H1 (cell line): ENCODE measurements at regions not wholly inside any gene's neighbourhood (a gene's known extent, or its start where the extent isn't known, plus 50 kb on each side); places are given as distances from the start of the nearest gene placed in this dataset.

ENCODE experiments used
- CHD2 ChIP-seq: IDR thresholded peaks from 2 replicates; pipeline ENCODE4 v1.6.1; 2012; ENCODE audit warnings: low read length, improper control_type of control experiment
- POU5F1 ChIP-seq: IDR thresholded peaks from 2 replicates; pipeline ENCODE4 v1.6.1; 2011; ENCODE audit warnings: low read depth, mild to moderate bottlenecking, low read length, moderate library complexity

GRCh38 chr6:23600118-23600517, 525.9 kb upstream of the NRSN1 start (continued):
- no peak for TF ChIP-seq CHD2
- TF ChIP-seq POU5F1: no peak
- TF ChIP-seq, all 59 proteins: peak for 0
